H1 (cell line): ENCODE measurements at regions not wholly inside any gene's neighbourhood (a gene's known extent, or its start where the extent isn't known, plus 50 kb on each side); places are given as distances from the start of the nearest gene placed in this dataset.

ENCODE experiments used
- CTCF ChIA-PET: fragments of 300-600 bp; sonication (Branson Sonifier 250); formaldehyde crosslinking; loops from one replicate; lab custom pipeline; 2021; ENCODE audit not compliant: partially characterized antibody; lab: Charles Lee
- POLR2A ChIA-PET: fragments of 300-600 bp; sonication (Branson Sonifier 250); formaldehyde crosslinking; loops from one replicate; lab custom pipeline; 2021; ENCODE audit warnings: inconsistent platforms; ENCODE audit not compliant: partially characterized antibody; lab: Charles Lee
- DNase-seq, 2 experiments: peaks; one replicate each; pipeline versions ENCODE4 v3.0.0 to v3.0.0-alpha.2; 2010 to 2022; ENCODE audit warnings: low spot score in 2 of 2, low read depth in 1 of 2, mixed read lengths in 1 of 2
- FAIRE-seq: peaks from 2 replicates; lab custom pipeline; 2011; peaks lifted over from hg19 to GRCh38; lab: Jason Lieb, UNC
- H2AFZ ChIP-seq: 2 replicates; pipeline ENCODE4 v1.8.1; 2012; ENCODE audit warnings: low read length, inconsistent platforms
- H2AK5ac ChIP-seq: 2 replicates; pipeline ENCODE4 v1.6.1; 2013; ENCODE audit warnings: low read depth, low read length
- H2BK120ac ChIP-seq: replicated peaks from 2 replicates; pipeline ENCODE3; 2013; ENCODE audit warnings: low read depth, low read length, inconsistent platforms
- H2BK12ac ChIP-seq: 2 replicates; pipeline ENCODE4 v1.6.1; 2013; ENCODE audit warnings: low read depth, low read length
- H2BK15ac ChIP-seq: 2 replicates; pipeline ENCODE4 v1.6.1; 2013; ENCODE audit warnings: low read length
- H2BK20ac ChIP-seq: 2 replicates; pipeline ENCODE4 v1.6.1; 2013; ENCODE audit warnings: low read length
- H2BK5ac ChIP-seq: 2 replicates; pipeline ENCODE4 v1.6.1; 2013; ENCODE audit warnings: low read depth, low read length
- H3K14ac ChIP-seq: 2 replicates; pipeline ENCODE4 v1.6.1; 2013; ENCODE audit warnings: inconsistent platforms; ENCODE audit not compliant: insufficient read length
- H3K18ac ChIP-seq: 2 replicates; pipeline ENCODE4 v1.6.1; 2013; ENCODE audit warnings: low read length; ENCODE audit errors: extremely low read depth
- H3K23ac ChIP-seq: 2 replicates; pipeline ENCODE4 v1.6.1; 2013; ENCODE audit warnings: inconsistent platforms; ENCODE audit not compliant: insufficient read length
- H3K23me2 ChIP-seq: 2 replicates; pipeline ENCODE4 v1.6.1; 2013; ENCODE audit warnings: low read depth, low read length
- H3K27ac ChIP-seq: 2 replicates; pipeline ENCODE4 v1.6.1; 2011; ENCODE audit warnings: low read depth, low read length, inconsistent platforms
- H3K27me3 ChIP-seq, 4 experiments: replicated peaks in 1 of 4; 1 replicate in 1 of 4; 2 replicates in 3 of 4; pipeline versions ENCODE4 v1.6.1 to v1.8.1; 2011 to 2013; ENCODE audit warnings: low read length in 3 of 4, mild to moderate bottlenecking in 3 of 4, inconsistent platforms in 2 of 4, mixed read lengths in 2 of 4, moderate library complexity in 1 of 4; ENCODE audit not compliant: control insufficient read depth in 3 of 4, insufficient read depth in 3 of 4; ENCODE audit errors: extremely low read depth in 1 of 4
- H3K36me3 ChIP-seq, 4 experiments: 2 replicates each; pipeline versions ENCODE4 v1.6.1 to v1.8.1; 2011 to 2013; ENCODE audit warnings: mild to moderate bottlenecking in 4 of 4, low read length in 3 of 4, moderate library complexity in 2 of 4, control low read depth in 1 of 4, inconsistent platforms in 1 of 4; ENCODE audit not compliant: insufficient read depth in 4 of 4, control insufficient read depth in 2 of 4
- H3K4ac ChIP-seq: replicated peaks from 2 replicates; pipeline ENCODE3; 2013; ENCODE audit warnings: low read length, low read depth, mixed read lengths, inconsistent platforms; ENCODE audit not compliant: insufficient read length
- H3K4me1 ChIP-seq, 4 experiments: replicated peaks in 1 of 4; 1 replicate in 1 of 4; 2 replicates in 3 of 4; pipeline versions ENCODE4 v1.6.1 to v1.8.1; 2011 to 2013; ENCODE audit warnings: low read length in 3 of 4, inconsistent platforms in 2 of 4, mixed read lengths in 1 of 4; ENCODE audit not compliant: insufficient read depth in 4 of 4, control insufficient read depth in 3 of 4
- H3K4me2 ChIP-seq, 2 experiments: 2 replicates each; pipeline versions ENCODE4 v1.6.1 to v1.8.1; 2011 to 2013; ENCODE audit warnings: low read depth in 2 of 2, low read length in 2 of 2, control low read depth in 1 of 2, inconsistent platforms in 1 of 2, mild to moderate bottlenecking in 1 of 2; ENCODE audit not compliant: insufficient read depth in 1 of 2
- H3K4me3 ChIP-seq, 4 experiments: fragments of 200-600, 300-600 bp in 1 of 4; sonication (generic), shearing (Covaris generic), sonication (Bioruptor Twin) in 1 of 4; 2 replicates each; pipeline versions ENCODE4 v1.5.1 to v1.8.1; 2011 to 2016; ENCODE audit warnings: low read length in 4 of 4, low read depth in 3 of 4, control low read depth in 2 of 4, inconsistent platforms in 2 of 4, mild to moderate bottlenecking in 2 of 4, mixed read lengths in 1 of 4, moderate library complexity in 1 of 4; ENCODE audit not compliant: insufficient read depth in 2 of 4; ENCODE audit errors: extremely low read depth in 1 of 4
- H3K56ac ChIP-seq: replicated peaks from 2 replicates; pipeline ENCODE3; 2013; ENCODE audit warnings: low read depth, mild to moderate bottlenecking, mixed read lengths, low read length, inconsistent platforms; ENCODE audit not compliant: insufficient read length
- H3K79me1 ChIP-seq: 2 replicates; pipeline ENCODE4 v1.6.1; 2013; ENCODE audit warnings: low read depth, low read length, control low read depth
- H3K79me2 ChIP-seq, 2 experiments: 2 replicates each; pipeline versions ENCODE4 v1.6.1 to v1.8.1; 2012 to 2013; ENCODE audit warnings: low read length in 2 of 2, mild to moderate bottlenecking in 2 of 2, inconsistent platforms in 1 of 2; ENCODE audit not compliant: insufficient read depth in 2 of 2, control insufficient read depth in 1 of 2
- H3K9ac ChIP-seq, 4 experiments: replicated peaks in 1 of 4; 1 replicate in 1 of 4; 2 replicates in 3 of 4; pipeline versions ENCODE4 v1.6.1 to v1.8.1; 2011 to 2013; ENCODE audit warnings: low read depth in 3 of 4, low read length in 3 of 4, control low read depth in 2 of 4, mild to moderate bottlenecking in 2 of 4, moderate library complexity in 2 of 4, inconsistent platforms in 1 of 4; ENCODE audit errors: extremely low read depth in 1 of 4
- H3K9me3 ChIP-seq, 2 experiments: 2 replicates each; pipeline versions ENCODE4 v1.6.1 to v1.8.1; 2012 to 2013; ENCODE audit warnings: mild to moderate bottlenecking in 2 of 2, moderate library complexity in 2 of 2, control low read depth in 1 of 2, inconsistent platforms in 1 of 2, low read depth in 1 of 2, low read length in 1 of 2, mixed read lengths in 1 of 2; ENCODE audit not compliant: insufficient read depth in 2 of 2
- H4K20me1 ChIP-seq, 2 experiments: replicated peaks in 1 of 2; 2 replicates each; pipeline versions ENCODE3 to v1.8.1; 2011 to 2013; ENCODE audit warnings: inconsistent platforms in 2 of 2, low read length in 2 of 2, mild to moderate bottlenecking in 1 of 2; ENCODE audit not compliant: insufficient read depth in 2 of 2, control insufficient read depth in 1 of 2
- H4K5ac ChIP-seq: 2 replicates; pipeline ENCODE4 v1.6.1; 2013; ENCODE audit warnings: low read length, low read depth, mixed read lengths, inconsistent platforms; ENCODE audit not compliant: insufficient read length
- H4K8ac ChIP-seq: 2 replicates; pipeline ENCODE4 v1.8.0; 2013; ENCODE audit warnings: mild to moderate bottlenecking, moderate library complexity, low read length, inconsistent platforms; ENCODE audit not compliant: insufficient read depth; ENCODE audit errors: extremely low read depth
- H4K91ac ChIP-seq: replicated peaks from 2 replicates; pipeline ENCODE3; 2013; ENCODE audit warnings: low read length, mixed read lengths, inconsistent platforms; ENCODE audit not compliant: insufficient read length
- ATF2 ChIP-seq: IDR thresholded peaks from 2 replicates; pipeline ENCODE4 v1.6.1; 2012; ENCODE audit warnings: low read length, inconsistent platforms
- BACH1 ChIP-seq: IDR thresholded peaks from 2 replicates; pipeline ENCODE4 v1.6.1; 2012; ENCODE audit warnings: low read length, improper control_type of control experiment
- BCL11A ChIP-seq, 2 experiments: IDR thresholded peaks; one replicate each; pipeline ENCODE4 v1.6.1; 2011; ENCODE audit warnings: low read depth in 2 of 2, low read length in 2 of 2, mild to moderate bottlenecking in 2 of 2
- CBX8 ChIP-seq: fragments of 300-800, 300-1000 bp; sonication (generic); IDR thresholded peaks from 2 replicates; pipeline ENCODE4 v1.7.1; 2016; ENCODE audit warnings: low read depth, low read length, borderline replicate concordance
- CREB1 ChIP-seq: IDR thresholded peaks from 2 replicates; pipeline ENCODE4 v1.6.1; 2012; ENCODE audit warnings: inconsistent platforms
- FOSL1 ChIP-seq: IDR thresholded peaks from 2 replicates; pipeline ENCODE4 v1.6.1; 2011; ENCODE audit warnings: mild to moderate bottlenecking, low read depth, low read length, moderate library complexity; ENCODE audit not compliant: insufficient read depth
- RNF2 ChIP-seq: fragments of 200-900, 300-1000 bp; sonication (generic); IDR thresholded peaks from 2 replicates; pipeline ENCODE4 v1.7.1; 2016; ENCODE audit warnings: borderline replicate concordance, low read depth, mild to moderate bottlenecking, antibody characterized with exemption, low read length; ENCODE audit not compliant: poor library complexity, severe bottlenecking; ENCODE audit errors: missing control alignments
- SAP30 ChIP-seq: fragments of 300-600 bp; sonication (generic); IDR thresholded peaks from 2 replicates; pipeline ENCODE4 v1.7.1; 2012; ENCODE audit warnings: low read length, moderate library complexity, mild to moderate bottlenecking, inconsistent platforms; ENCODE audit not compliant: insufficient read depth, insufficient replicate concordance
- SIRT6 ChIP-seq: IDR thresholded peaks from one replicate; pipeline ENCODE4 v1.7.1; 2012; ENCODE audit warnings: low read length, inconsistent platforms
- SUZ12 ChIP-seq: fragments of 200-600 bp; sonication (generic); IDR thresholded peaks from 2 replicates; pipeline ENCODE4 v1.6.1; 2012; ENCODE audit warnings: mild to moderate bottlenecking, inconsistent platforms, low read length, moderate library complexity, mixed read lengths
- TAF7 ChIP-seq: optimal IDR thresholded peaks from 2 replicates; pipeline ENCODE3; 2011; ENCODE audit warnings: low read depth, mild to moderate bottlenecking, inconsistent platforms, low read length, moderate library complexity, borderline replicate concordance
- TBP ChIP-seq: IDR thresholded peaks from 2 replicates; pipeline ENCODE4 v1.6.1; 2011; ENCODE audit warnings: low read depth, low read length, improper control_type of control experiment
- TCF12 ChIP-seq: IDR thresholded peaks from 2 replicates; pipeline ENCODE4 v1.6.1; 2011; ENCODE audit warnings: low read depth, mild to moderate bottlenecking, low read length
- WGBS, 2 experiments: shearing (Covaris generic) in 1 of 2; methylation state at CpG; one replicate each; pipeline versions ENCODE4 v1.1.6 to v1.1.7; 2013 to 2015; ENCODE audit warnings: low lambda C conversion rate in 2 of 2, mixed read lengths in 2 of 2, inconsistent platforms in 1 of 2, low coverage in 1 of 2, missing lambda C conversion rate in 1 of 2; ENCODE audit not compliant: insufficient replicate concordance in 2 of 2, insufficient coverage in 1 of 2, insufficient read length in 1 of 2; ENCODE audit errors: extremely low coverage in 1 of 2, missing lambda C conversion rate in 1 of 2; 5-methylcytosine and 5-hydroxymethylcytosine counted together

GRCh38 chr4:27819246-27819645 lies 958.6 kb downstream of the STIM2 start:
- Histone ChIP-seq H4K91ac (no peak overlapping the region), H3K4me2 (no peak overlapping the region), H4K20me1 (no peaks in the 10 kb centered on the region), H3K9me3 (peaks cover 14 to 18% of the 10 kb centered on the region in 2 experiments), H3K27me3 (no peaks in the 10 kb centered on the region), H3K36me3 (no peaks in the 10 kb centered on the region; a peak in 1 of 8 replicates), H3K9ac (no peak overlapping the region), H2BK20ac (no peak overlapping the region), H4K8ac (no peak overlapping the region), H2AFZ (no peak overlapping the region), H3K14ac (no peak overlapping the region), H3K79me2 (no peaks in the 10 kb centered on the region), H2BK15ac (no peak overlapping the region), H3K23ac (no peak overlapping the region), H2BK5ac (no peak overlapping the region), H2BK120ac (no peak overlapping the region), H2AK5ac (no peak overlapping the region), H4K5ac (no peak overlapping the region), H3K79me1 (no peaks in the 10 kb centered on the region), H3K56ac (no peak overlapping the region), H3K4me3 (no peak overlapping the region), H3K4ac (no peak overlapping the region), H3K4me1 (no peaks in the 10 kb centered on the region), H3K18ac (no peak overlapping the region), H3K27ac (no peak overlapping the region), H3K23me2 (no peaks in the 10 kb centered on the region), H2BK12ac (no peak overlapping the region)
- ChIA-PET CTCF (interaction anchor here (0.9 kb wide), 1 partner anchor 135 kb away, joined by 4 read pairs; no protein-coding TSS in a partner anchor), POLR2A (no interaction called here)
- DNase-seq, result no peak
- no peak for FAIRE-seq
- 97% methylated on average over 2 of the region's 2 CpGs; no CpG with 5 or more reads in 1 of the 2 experiments for WGBS, 2 experiments
- TF ChIP-seq BACH1 (no peak), SIRT6 (no peak), CBX8 (no peak), TCF12 (no peak), FOSL1 (no peak), SUZ12 (no peak), RNF2 (no peak), CREB1 (no peak), ATF2 (no peak), BCL11A (IDR thresholded peaks at IDR 0.05; ENCODE audit: low read depth in 2 of 2, low read length in 2 of 2) (no peak), SAP30 (no peak), TBP (no peak), TAF7 (no peak)
